ENCODE measurements at regions not wholly inside any gene's neighbourhood (a gene's known extent, or its start where the extent isn't known, plus 50 kb on each side); places are given as distances from the start of the nearest gene placed in this dataset.

DNA sequence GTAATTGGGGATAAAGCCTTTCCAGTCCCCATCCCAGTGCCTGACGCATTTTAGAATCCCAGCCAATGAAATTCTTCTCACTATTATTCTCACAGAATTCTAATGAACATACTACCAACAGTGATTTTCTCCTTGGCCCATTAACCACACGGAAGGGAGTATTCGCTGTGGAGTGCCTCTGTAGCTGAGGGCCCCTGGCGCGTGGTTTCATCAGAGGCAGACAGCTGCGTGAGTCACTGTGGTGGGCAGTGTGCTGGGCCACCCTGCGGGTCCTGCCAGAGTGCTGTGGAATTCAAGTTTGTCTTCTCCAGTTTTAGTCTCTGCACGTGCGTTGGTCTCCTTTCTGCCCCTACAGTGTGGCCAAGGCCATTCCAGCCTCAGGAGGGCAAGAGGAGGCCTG is 335.4 kb upstream of the FAT1 start:
- no peak for TF ChIP-seq EZH2 (IDR thresholded peaks at IDR 0.05; ENCODE audit: borderline replicate concordance, insufficient read depth, low read depth, low read length, poor library complexity, severe bottlenecking)
- TF ChIP-seq, protein P1, sequence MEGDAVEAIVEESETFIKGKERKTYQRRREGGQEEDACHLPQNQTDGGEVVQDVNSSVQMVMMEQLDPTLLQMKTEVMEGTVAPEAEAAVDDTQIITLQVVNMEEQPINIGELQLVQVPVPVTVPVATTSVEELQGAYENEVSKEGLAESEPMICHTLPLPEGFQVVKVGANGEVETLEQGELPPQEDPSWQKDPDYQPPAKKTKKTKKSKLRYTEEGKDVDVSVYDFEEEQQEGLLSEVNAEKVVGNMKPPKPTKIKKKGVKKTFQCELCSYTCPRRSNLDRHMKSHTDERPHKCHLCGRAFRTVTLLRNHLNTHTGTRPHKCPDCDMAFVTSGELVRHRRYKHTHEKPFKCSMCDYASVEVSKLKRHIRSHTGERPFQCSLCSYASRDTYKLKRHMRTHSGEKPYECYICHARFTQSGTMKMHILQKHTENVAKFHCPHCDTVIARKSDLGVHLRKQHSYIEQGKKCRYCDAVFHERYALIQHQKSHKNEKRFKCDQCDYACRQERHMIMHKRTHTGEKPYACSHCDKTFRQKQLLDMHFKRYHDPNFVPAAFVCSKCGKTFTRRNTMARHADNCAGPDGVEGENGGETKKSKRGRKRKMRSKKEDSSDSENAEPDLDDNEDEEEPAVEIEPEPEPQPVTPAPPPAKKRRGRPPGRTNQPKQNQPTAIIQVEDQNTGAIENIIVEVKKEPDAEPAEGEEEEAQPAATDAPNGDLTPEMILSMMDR (IDR thresholded peaks at IDR 0.05) = no peak

Measured in B cell (primary cell).